Karpas-422 (cell line): ENCODE measurements at regions not wholly inside any gene's neighbourhood (a gene's known extent, or its start where the extent isn't known, plus 50 kb on each side); places are given as distances from the start of the nearest gene placed in this dataset.

Source experiments
- DNase-seq: peaks from one replicate; pipeline ENCODE4 v3.0.0-alpha.2; 2015
- H2AFZ ChIP-seq: fragments of 200-600 bp; sonication (generic); 2 replicates; pipeline ENCODE4 v1.6.1; 2014; ENCODE audit warnings: antibody characterized with exemption, low read length, mixed read lengths
- H3K27ac ChIP-seq: fragments of 200-600 bp; sonication (generic); 2 replicates; pipeline ENCODE4 v1.5.1; 2014; ENCODE audit warnings: mild to moderate bottlenecking, low read length, moderate library complexity
- H3K27me3 ChIP-seq: fragments of 200-600 bp; sonication (generic); 2 replicates; pipeline ENCODE4 v1.6.1; 2014; ENCODE audit warnings: low read length, mixed read lengths
- H3K36me3 ChIP-seq: fragments of 200-600 bp; sonication (generic); 2 replicates; pipeline ENCODE4 v1.6.1; 2014; ENCODE audit warnings: low read length, mixed read lengths; ENCODE audit not compliant: insufficient read depth
- H3K4me1 ChIP-seq: fragments of 200-600 bp; sonication (generic); 2 replicates; pipeline ENCODE4 v1.6.1; 2014; ENCODE audit warnings: mild to moderate bottlenecking, low read length, mixed read lengths
- H3K4me2 ChIP-seq: fragments of 200-600 bp; sonication (generic); 2 replicates; pipeline ENCODE4 v1.6.1; 2014; ENCODE audit warnings: low read length, low read depth, mild to moderate bottlenecking; ENCODE audit not compliant: poor library complexity, severe bottlenecking
- H3K4me3 ChIP-seq: fragments of 200-600 bp; sonication (generic); 2 replicates; pipeline ENCODE4 v1.5.1; 2014; ENCODE audit warnings: mild to moderate bottlenecking, antibody characterized with exemption, low read length, mixed read lengths
- H3K79me2 ChIP-seq: fragments of 200-600 bp; sonication (generic); 2 replicates; pipeline ENCODE4 v1.6.1; 2014; ENCODE audit warnings: mild to moderate bottlenecking, low read length, mixed read lengths
- H3K9ac ChIP-seq: fragments of 200-600 bp; sonication (generic); 2 replicates; pipeline ENCODE4 v1.6.0; 2014; ENCODE audit warnings: low read length
- H3K9me2 ChIP-seq: fragments of 200-600 bp; sonication (generic), shearing (Covaris generic); replicated peaks from 2 replicates; pipeline ENCODE4 v1.6.0; 2014; ENCODE audit warnings: mild to moderate bottlenecking, low read length, moderate library complexity; ENCODE audit not compliant: insufficient read depth
- H3K9me3 ChIP-seq: fragments of 300-700, 200-600 bp; sonication (generic); 2 replicates; pipeline ENCODE4 v1.6.1; 2014; ENCODE audit warnings: low read length, mixed read lengths
- H4K20me1 ChIP-seq: fragments of 200-600 bp; sonication (generic); 2 replicates; pipeline ENCODE4 v1.6.1; 2014; ENCODE audit warnings: mild to moderate bottlenecking, antibody characterized with exemption, low read length, low read depth; ENCODE audit not compliant: insufficient read depth

DNA sequence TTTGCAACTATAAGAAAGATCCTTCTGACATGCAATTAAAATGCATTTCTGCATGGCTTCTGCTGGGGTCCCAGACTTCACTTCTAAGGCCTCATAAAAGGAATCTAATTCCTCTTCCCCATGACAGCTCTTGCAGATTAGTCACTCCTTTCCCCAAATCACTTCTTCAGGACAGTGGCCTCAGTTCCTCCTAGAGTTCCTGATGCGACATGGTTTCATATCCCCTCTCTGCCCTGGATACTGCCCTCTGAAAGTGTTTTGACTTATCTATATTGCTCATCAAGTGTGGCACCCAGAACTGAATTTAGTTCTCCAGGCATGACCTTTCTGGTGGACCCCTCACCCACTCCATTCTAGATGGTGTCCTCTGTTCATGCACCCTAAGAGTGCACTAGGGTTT lies 238.1 kb downstream of the FOXO1 start:
- H3K36me3 ChIP-seq = no peaks in the 10 kb centered on the region
- H3K9me3 ChIP-seq = no peaks in the 10 kb centered on the region
- H3K27me3 ChIP-seq = no peaks in the 10 kb centered on the region
- no peaks in the 10 kb centered on the region for H3K79me2 ChIP-seq
- H3K9ac ChIP-seq = no peak overlapping the region
- no peak overlapping the region for H3K4me3 ChIP-seq
- H3K4me2 ChIP-seq = no peak overlapping the region
- H4K20me1 ChIP-seq = no peaks in the 10 kb centered on the region
- no peaks in the 10 kb centered on the region for H3K9me2 ChIP-seq
- peaks cover 48% of the 10 kb centered on the region for H3K4me1 ChIP-seq
- no peak overlapping the region for H3K27ac ChIP-seq
- DNase-seq = no peak
- no peak overlapping the region for H2AFZ ChIP-seq

DNA sequence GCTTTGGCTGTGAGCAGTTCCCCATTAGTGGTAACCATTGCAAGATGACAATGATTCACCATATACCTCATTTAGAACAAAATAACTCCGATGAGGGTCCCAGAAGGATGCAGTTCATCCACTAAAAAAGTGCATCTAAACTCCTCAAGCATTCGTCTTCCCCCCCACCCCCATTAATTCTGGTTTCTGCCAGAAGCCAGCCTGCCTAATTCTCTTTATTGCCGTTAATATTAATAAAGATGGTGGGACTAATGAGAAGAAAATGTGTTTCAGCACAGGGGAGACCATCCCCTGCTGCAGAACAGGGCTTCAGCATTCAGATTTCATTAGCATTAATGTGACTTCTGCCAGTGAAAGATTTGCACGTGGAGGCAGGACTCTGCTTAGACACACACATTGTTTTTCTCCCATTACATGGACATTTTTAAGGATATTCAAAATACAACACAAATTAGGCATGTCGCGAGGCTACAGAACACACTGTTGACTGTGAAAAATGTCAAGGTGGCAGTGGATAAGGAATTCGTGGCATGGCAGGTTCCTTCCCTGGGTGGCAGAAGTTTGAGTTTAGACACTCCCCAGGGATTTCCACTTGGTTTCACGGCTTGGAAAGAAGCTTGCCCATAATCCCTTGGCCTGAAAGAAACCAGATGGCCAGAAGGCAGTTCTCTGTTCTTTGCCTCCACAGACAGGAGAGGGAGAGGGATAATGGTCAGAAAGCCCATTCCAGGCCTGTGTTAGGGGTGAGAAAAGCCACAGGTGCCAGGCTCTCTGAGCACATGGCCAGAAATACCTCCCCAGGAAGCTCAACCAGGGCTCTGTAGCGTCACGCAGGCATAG lies 236.5 kb downstream of the FOXO1 start:
- Histone ChIP-seq H3K9me3 (no peaks in the 10 kb centered on the region), H3K27ac (peak overlapping the region; percentile 19; the same call in 1 of the 2 replicates), H3K4me1 (peaks cover 64% of the 10 kb centered on the region), H3K27me3 (no peaks in the 10 kb centered on the region), H3K9me2 (no peaks in the 10 kb centered on the region), H2AFZ (peak overlapping the region; percentile 81; the same call in 1 of the 2 replicates), H4K20me1 (no peaks in the 10 kb centered on the region), H3K79me2 (no peaks in the 10 kb centered on the region), H3K9ac (peak overlapping the region; percentile 30; the same call in 1 of the 2 replicates), H3K4me2 (peak overlapping the region; percentile 74), H3K36me3 (no peaks in the 10 kb centered on the region), H3K4me3 (no peak overlapping the region)
- DNase-seq = no peak

DNA sequence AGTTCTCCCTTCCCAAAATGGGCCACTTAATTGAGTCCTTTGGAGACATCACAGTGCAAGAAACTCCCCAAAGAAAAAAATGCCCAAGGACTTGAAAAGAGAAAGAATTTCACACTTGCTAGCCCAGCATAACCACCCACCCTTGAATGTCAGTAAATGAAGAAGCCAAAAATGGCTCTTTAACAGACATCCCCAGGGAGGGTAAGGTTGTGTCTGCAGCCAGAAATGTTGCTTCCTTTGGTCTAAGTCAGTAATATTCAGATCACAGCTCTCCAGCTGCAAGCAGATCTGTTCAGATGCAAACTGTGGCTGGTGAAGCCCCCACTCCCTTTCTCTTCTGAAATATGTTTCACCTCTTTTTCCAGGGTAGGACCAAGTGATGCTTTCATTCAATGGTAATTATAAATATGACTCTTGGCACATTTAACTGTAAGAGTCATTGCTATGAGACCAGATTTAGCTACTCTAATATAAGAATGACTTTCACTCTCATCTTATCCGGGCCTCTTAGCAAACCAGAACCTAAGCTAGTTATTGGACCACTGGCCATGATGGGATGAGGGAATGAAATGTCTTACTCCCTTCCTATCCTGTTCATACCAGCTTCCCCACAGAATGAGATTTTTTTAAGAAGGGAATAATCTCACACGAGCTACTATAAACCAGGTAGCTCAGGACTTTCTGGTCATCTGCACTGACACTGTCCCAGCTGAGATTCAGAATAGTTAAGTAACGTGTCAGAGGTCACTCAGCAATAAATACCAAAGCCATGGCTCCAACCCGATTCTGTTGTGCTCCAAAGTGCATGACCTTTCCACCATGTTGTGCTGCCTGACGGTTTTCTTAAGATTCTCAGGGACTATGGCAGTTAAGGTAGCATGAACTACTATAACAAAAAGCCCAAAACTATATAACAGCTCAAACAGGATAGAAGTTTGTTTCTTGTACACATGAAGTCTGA lies 234.1 kb downstream of the FOXO1 start:
- Histone ChIP-seq H3K9ac (peak overlapping the region; percentile 57), H3K27ac (peak overlapping the region; percentile 96), H2AFZ (peak overlapping the region; percentile 19; the same call in 1 of the 2 replicates), H3K4me1 (peaks cover 69% of the 10 kb centered on the region), H3K9me3 (no peaks in the 10 kb centered on the region), H3K4me3 (peak overlapping the region; percentile 57), H4K20me1 (no peaks in the 10 kb centered on the region), H3K4me2 (peak overlapping the region; percentile 74), H3K9me2 (no peaks in the 10 kb centered on the region), H3K27me3 (no peaks in the 10 kb centered on the region), H3K36me3 (no peaks in the 10 kb centered on the region), H3K79me2 (no peaks in the 10 kb centered on the region)
- DNase-seq = peak; percentile 94

DNA sequence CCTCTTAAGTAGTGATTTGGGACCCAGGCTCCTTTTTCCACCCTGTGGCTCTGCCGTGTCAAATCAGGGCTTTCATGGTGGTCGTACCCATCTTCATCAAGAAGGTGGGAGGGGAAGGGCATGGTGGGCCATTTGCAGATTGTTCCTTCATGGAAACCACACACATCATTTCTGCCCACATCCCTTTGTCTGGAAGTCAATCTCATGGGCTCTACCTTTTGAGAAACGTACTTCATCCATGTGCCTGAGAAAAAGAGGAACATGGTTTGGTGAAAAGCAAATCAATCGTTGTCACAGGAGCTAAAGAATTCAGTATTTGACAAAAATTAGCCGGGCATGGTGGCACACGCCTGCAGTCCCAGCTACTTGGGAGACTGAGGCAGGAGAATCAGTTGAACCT lies 233.4 kb downstream of the FOXO1 start:
- peak overlapping the region; percentile 57; the same call in 1 of the 2 replicates for H3K4me3 ChIP-seq
- peak overlapping the region; percentile 96 for H3K27ac ChIP-seq
- H4K20me1 ChIP-seq = no peaks in the 10 kb centered on the region

DNA sequence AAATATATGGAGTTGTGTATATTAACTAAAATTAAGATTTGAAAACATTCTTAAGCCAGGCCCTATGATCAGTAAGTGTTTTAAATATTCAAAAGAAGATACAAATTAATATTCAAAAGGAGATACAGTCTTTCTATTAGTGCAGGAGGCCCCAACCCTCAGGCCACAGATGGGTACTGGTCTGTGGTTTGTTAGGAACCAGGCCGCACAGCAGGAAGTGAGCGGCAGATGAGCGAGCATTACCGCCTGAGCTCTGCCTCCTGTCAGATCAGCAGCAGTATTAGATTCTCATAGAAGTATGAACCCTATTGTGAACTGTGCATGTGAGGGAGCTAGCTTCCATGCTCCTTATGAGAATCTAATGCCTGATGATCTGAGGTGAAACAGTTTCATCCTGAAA lies 232.9 kb downstream of the FOXO1 start:
- H3K4me1 ChIP-seq = peaks cover 77% of the 10 kb centered on the region
- no peak overlapping the region for H2AFZ ChIP-seq
- no peaks in the 10 kb centered on the region for H3K27me3 ChIP-seq
- H4K20me1 ChIP-seq = no peaks in the 10 kb centered on the region
- no peaks in the 10 kb centered on the region for H3K79me2 ChIP-seq
- H3K9me3 ChIP-seq = no peaks in the 10 kb centered on the region
- H3K36me3 ChIP-seq = no peaks in the 10 kb centered on the region
- peak overlapping the region; percentile 74 for H3K4me2 ChIP-seq
- peak overlapping the region; percentile 96 for H3K27ac ChIP-seq
- peak; percentile 89 for DNase-seq
- H3K9ac ChIP-seq = peak overlapping the region; percentile 57; the same call in 1 of the 2 replicates
- no peaks in the 10 kb centered on the region for H3K9me2 ChIP-seq
- no peak overlapping the region for H3K4me3 ChIP-seq

More for the DNA sequence above, 233.4 kb downstream of the FOXO1 start:
- Histone ChIP-seq H3K27me3 (no peaks in the 10 kb centered on the region), H3K4me2 (peak overlapping the region; percentile 74), H3K9me2 (no peaks in the 10 kb centered on the region), H3K9me3 (no peaks in the 10 kb centered on the region), H3K79me2 (no peaks in the 10 kb centered on the region), H2AFZ (peak overlapping the region; percentile 19; the same call in 1 of the 2 replicates), H3K4me1 (peaks cover 73% of the 10 kb centered on the region), H3K9ac (peak overlapping the region; percentile 57), H3K36me3 (no peaks in the 10 kb centered on the region)
- peak; percentile 63 for DNase-seq

DNA sequence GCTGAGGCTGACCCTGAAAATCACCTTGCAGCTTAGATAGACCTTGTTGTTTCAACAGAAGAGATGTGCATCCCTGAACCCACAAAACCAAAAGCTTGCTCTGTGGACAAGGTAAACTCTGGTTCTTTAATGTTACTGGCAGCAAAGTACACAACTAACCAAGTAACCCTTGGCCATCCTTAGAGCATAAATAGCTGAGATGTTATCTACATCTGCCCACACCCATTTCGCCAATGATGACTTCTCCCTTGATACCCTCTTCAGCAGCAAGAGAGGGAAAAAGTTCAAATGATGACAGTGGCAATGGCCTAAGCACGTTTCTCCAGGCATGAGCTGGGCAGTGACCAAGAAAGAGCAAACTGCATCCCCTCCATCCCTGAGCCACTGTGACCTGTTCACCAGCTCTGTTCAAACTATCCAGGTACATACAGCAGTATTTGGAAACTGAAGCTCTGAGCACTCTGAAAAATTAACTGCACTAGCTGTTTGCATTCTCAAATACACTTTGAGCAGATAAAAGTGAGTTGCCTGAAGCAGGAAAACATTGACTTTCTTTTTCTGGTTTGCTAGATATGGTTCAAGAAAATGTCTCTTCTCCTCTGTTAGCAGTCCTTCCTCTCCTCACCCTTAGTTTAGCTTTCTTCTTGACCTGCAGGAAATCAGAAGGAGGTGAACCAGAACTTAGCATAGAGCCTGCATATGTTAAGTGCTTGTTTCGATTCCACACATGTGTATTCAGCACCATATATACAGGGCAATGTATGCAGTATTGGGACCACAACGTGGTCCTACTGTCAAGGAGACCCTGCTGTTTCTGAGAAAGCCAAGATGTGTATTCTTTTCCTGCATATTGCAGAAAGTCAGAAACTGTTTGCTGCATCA lies 231.7 kb downstream of the FOXO1 start:
- Histone ChIP-seq H3K9ac (no peak overlapping the region; the same call in 1 of the 2 replicates), H4K20me1 (no peaks in the 10 kb centered on the region), H3K4me2 (no peak overlapping the region), H3K9me3 (no peaks in the 10 kb centered on the region), H3K4me1 (peaks cover 78% of the 10 kb centered on the region), H3K36me3 (no peaks in the 10 kb centered on the region), H3K9me2 (no peaks in the 10 kb centered on the region), H3K79me2 (no peaks in the 10 kb centered on the region), H2AFZ (no peak overlapping the region), H3K4me3 (no peak overlapping the region), H3K27me3 (no peaks in the 10 kb centered on the region), H3K27ac (no peak overlapping the region)
- peak; percentile 46 for DNase-seq

DNA sequence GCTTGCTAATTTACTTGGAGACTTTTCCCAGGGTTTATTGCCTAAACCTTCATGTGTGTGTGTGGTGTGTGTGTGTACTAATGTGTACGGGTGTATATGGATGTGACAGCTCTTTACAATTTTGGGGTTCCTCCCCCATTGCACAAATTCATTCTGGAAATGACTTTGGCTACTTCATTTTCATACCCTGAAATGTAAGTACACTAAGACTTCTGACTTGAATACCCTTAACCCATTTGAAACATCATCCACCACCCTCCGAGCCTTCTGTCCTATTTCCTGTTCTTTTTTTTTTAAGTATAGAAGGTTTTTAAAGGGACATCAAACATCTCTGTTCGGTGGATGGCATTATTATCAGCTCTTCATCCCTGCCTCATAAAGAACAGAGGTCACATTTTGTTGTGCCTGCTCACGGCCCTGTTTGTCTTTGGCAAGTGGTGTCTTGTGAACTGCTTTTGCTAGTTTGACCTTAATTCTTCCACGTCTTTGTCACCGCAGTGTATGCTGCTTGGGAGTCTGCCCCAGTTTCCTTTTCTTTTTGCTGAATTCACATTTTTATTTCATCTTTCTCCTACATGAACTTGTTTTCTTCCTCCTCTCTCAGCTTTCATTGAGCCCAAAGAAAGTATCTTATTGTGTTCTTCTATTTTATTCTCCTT lies 228.3 kb downstream of the FOXO1 start:
- no peaks in the 10 kb centered on the region for H4K20me1 ChIP-seq
- H3K27ac ChIP-seq = no peak overlapping the region
- no peak for DNase-seq
- H3K4me2 ChIP-seq = peak overlapping the region; percentile 65
- H3K9me2 ChIP-seq = no peaks in the 10 kb centered on the region
- H3K9me3 ChIP-seq = no peaks in the 10 kb centered on the region
- H3K4me3 ChIP-seq = no peak overlapping the region
- H3K27me3 ChIP-seq = no peaks in the 10 kb centered on the region
- H3K9ac ChIP-seq = peak overlapping the region; percentile 34; the same call in 1 of the 2 replicates
- H3K4me1 ChIP-seq = peaks cover 47% of the 10 kb centered on the region
- H3K36me3 ChIP-seq = no peaks in the 10 kb centered on the region
- H3K79me2 ChIP-seq = no peaks in the 10 kb centered on the region
- no peak overlapping the region for H2AFZ ChIP-seq
